GM23248 (cell line): ENCODE measurements at regions not wholly inside any gene's neighbourhood (a gene's known extent, or its start where the extent isn't known, plus 50 kb on each side); places are given as distances from the start of the nearest gene placed in this dataset.

Experiments
- EZH2 ChIP-seq: fragments of 200-600 bp; sonication (generic); IDR thresholded peaks from 2 replicates; pipeline ENCODE4 v1.6.1; 2018; ENCODE audit warnings: antibody characterized with exemption, mild to moderate bottlenecking; ENCODE audit not compliant: insufficient read depth, poor library complexity, severe bottlenecking
- EZH2phosphoT487 ChIP-seq: fragments of 200-600 bp; sonication (generic); IDR thresholded peaks from 2 replicates; pipeline ENCODE4 v1.6.1; 2018; ENCODE audit warnings: antibody characterized with exemption, moderate library complexity, mild to moderate bottlenecking, low read depth; ENCODE audit not compliant: insufficient read depth

DNA sequence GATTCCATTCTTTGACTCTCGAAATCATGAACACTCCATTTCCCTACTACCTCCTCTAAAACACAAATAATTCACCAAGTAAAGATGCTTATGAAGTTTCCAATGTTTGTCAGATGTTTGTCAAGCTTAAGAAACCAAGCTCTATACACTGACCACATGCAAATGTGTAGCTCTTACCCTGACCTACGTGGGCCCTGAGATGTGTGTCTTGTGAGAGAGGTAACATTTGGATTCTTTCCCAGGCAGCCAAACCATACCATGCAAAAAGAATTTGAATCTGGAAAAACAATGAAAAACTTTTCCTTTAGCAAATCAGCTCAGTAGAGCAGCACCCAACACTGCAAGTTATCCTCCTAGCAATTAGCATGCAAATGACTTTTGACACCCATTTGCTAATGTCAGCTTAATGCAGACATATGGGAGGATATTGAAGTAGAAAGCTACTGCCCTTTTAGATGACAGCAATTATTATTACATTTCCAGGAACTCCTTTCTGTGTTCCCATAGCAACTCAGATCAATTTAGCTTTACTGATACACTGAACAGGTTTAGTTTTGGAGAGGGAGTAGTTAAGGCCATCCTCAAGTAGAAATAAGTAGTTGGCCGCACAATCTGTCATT lies 83.2 kb upstream of the RGS4 start:
- no peak for TF ChIP-seq EZH2phosphoT487
- no peak for TF ChIP-seq EZH2
